Hepatocyte (in vitro differentiated cells): ENCODE measurements at regions not wholly inside any gene's neighbourhood (a gene's known extent, or its start where the extent isn't known, plus 50 kb on each side); places are given as distances from the start of the nearest gene placed in this dataset.
A peak's percentile ranks its signal among the peaks of the same experiment; 100 is the strongest.

Source experiments
- DNase-seq: peaks from one replicate; pipeline ENCODE4 v3.0.0-alpha.2; 2016; ENCODE audit warnings: low spot score
- H2AFZ ChIP-seq: fragments of 200-600 bp; sonication (generic); 2 replicates; pipeline ENCODE4 v1.6.0; 2016; ENCODE audit warnings: antibody characterized with exemption, mild to moderate bottlenecking
- H3K27ac ChIP-seq: fragments of 200-600 bp; sonication (generic); 2 replicates; pipeline ENCODE4 v1.5.1; 2016; ENCODE audit warnings: mild to moderate bottlenecking
- H3K27me3 ChIP-seq: fragments of 200-600 bp; sonication (generic); 2 replicates; pipeline ENCODE4 v1.6.1; 2016
- H3K36me3 ChIP-seq: fragments of 200-600 bp; sonication (generic); replicated peaks from 2 replicates; pipeline ENCODE4 v1.5.1; 2016; ENCODE audit warnings: low read depth; ENCODE audit not compliant: insufficient read depth
- H3K4me1 ChIP-seq: fragments of 200-600 bp; sonication (generic); 2 replicates; pipeline ENCODE4 v1.5.1; 2016; ENCODE audit warnings: mild to moderate bottlenecking, moderate library complexity; ENCODE audit not compliant: insufficient read depth
- H3K4me2 ChIP-seq: fragments of 200-600 bp; sonication (generic); 2 replicates; pipeline ENCODE4 v1.6.0; 2016
- H3K4me3 ChIP-seq: fragments of 200-600 bp; sonication (generic); 2 replicates; pipeline ENCODE4 v1.5.1; 2016; ENCODE audit warnings: mild to moderate bottlenecking
- H3K79me2 ChIP-seq: fragments of 200-600 bp; sonication (generic); 2 replicates; pipeline ENCODE4 v1.6.0; 2017; ENCODE audit warnings: mild to moderate bottlenecking
- H3K9me2 ChIP-seq: fragments of 200-600 bp; sonication (generic); replicated peaks from 2 replicates; pipeline ENCODE4 v1.6.0; 2017; ENCODE audit warnings: mild to moderate bottlenecking; ENCODE audit not compliant: insufficient read depth
- H3K9me3 ChIP-seq: fragments of 200-600 bp; sonication (generic); 2 replicates; pipeline ENCODE4 v1.5.1; 2016; ENCODE audit warnings: low read depth, mild to moderate bottlenecking
- H4K20me1 ChIP-seq: fragments of 200-600 bp; sonication (generic); 2 replicates; pipeline ENCODE4 v1.6.0; 2016; ENCODE audit warnings: mild to moderate bottlenecking; ENCODE audit not compliant: insufficient read depth, poor library complexity, severe bottlenecking
- CTCF ChIP-seq: fragments of 200-600 bp; sonication (generic); IDR thresholded peaks from 2 replicates; pipeline ENCODE4 v1.5.1; 2016; ENCODE audit warnings: antibody characterized with exemption, mild to moderate bottlenecking; ENCODE audit not compliant: poor library complexity
- EZH2 ChIP-seq: fragments of 200-600 bp; sonication (generic); IDR thresholded peaks from 2 replicates; pipeline ENCODE4 v1.6.1; 2016; ENCODE audit warnings: antibody characterized with exemption, mild to moderate bottlenecking, borderline replicate concordance
- EZH2phosphoT487 ChIP-seq: fragments of 200-600 bp; sonication (generic); IDR thresholded peaks from one replicate; pipeline ENCODE4 v1.6.1; 2018; ENCODE audit warnings: antibody characterized with exemption, mild to moderate bottlenecking, low read depth, moderate library complexity; ENCODE audit not compliant: unreplicated experiment, severe bottlenecking
- WGBS: methylation state at CpG from one replicate; pipeline ENCODE4 v1.1.6; 2016; ENCODE audit warnings: low lambda C conversion rate; ENCODE audit errors: missing lambda C conversion rate; 5-methylcytosine and 5-hydroxymethylcytosine counted together

DNA sequence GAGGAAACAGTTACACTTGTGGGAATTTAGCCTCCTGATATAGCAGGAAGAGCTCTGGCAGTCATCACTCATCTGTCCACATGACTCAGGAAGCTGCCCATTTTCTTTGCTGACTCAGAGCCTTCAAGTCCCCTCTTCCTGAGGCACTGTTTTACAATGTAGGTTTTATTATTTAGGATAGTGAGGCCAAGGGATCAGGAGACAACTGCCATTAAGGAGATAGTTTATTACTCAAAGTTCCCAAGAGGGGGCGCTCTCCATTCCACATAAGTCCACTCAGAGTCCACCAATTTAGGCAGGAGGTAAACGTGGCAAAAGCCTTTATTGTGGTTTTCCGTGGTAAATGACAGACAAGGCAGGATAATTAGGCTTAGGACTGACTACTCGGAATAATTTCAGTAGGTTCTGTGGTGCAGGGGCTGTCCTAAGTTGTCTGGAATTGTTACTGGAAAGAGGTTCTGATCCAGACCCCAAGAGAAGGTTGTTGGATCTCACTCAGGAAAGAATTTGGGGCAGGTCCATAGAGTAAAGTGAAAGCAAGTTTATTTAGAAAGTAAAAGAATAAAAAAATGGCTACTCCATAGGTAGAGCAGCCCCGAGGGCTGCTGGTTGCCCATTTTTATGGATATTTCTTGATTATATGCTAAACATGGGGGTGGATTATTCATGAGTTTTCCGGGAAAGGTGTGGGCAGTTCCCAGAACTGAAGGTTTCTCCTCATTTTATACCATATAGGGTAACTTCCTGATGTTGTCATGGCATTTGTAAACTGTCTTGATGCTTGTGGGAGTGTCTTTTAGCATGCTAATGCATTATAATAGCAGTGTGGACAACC lies 96.0 kb upstream of the RAB40AL start:
- Histone ChIP-seq H3K9me3 (no peaks in the 10 kb centered on the region), H3K27ac (no peak overlapping the region), H3K79me2 (no peaks in the 10 kb centered on the region), H3K4me2 (no peak overlapping the region), H3K36me3 (no peaks in the 10 kb centered on the region), H3K4me3 (no peak overlapping the region), H4K20me1 (no peaks in the 10 kb centered on the region), H3K27me3 (no peaks in the 10 kb centered on the region), H3K9me2 (no peaks in the 10 kb centered on the region), H3K4me1 (no peaks in the 10 kb centered on the region), H2AFZ (no peak overlapping the region)
- DNase-seq, result peak; percentile 11
- 56% methylated on average over 6 of the region's 6 CpGs for whole genome bisulfite sequencing
- TF ChIP-seq EZH2 (no peak), EZH2phosphoT487 (no peak), CTCF (no peak)

- 53% methylated on average over 2 of the region's 2 CpGs for WGBS
- no peaks in the 10 kb centered on the region for H4K20me1 ChIP-seq
- DNase-seq, result no peak
- H2AFZ ChIP-seq, result no peak overlapping the region
- H3K4me2 ChIP-seq, result no peak overlapping the region
- H3K4me1 ChIP-seq, result no peaks in the 10 kb centered on the region
- TF ChIP-seq EZH2phosphoT487 (no peak), CTCF (no peak), EZH2 (no peak)
- no peaks in the 10 kb centered on the region for H3K36me3 ChIP-seq
- H3K27me3 ChIP-seq, result no peaks in the 10 kb centered on the region
- no peaks in the 10 kb centered on the region for H3K9me3 ChIP-seq
- no peaks in the 10 kb centered on the region for H3K9me2 ChIP-seq
- no peak overlapping the region for H3K27ac ChIP-seq
- H3K79me2 ChIP-seq, result no peaks in the 10 kb centered on the region
- no peak overlapping the region for H3K4me3 ChIP-seq
These were observed 95.4 kb upstream of the RAB40AL start for GRCh38 chrX:102841706-102842003.

GRCh38 chrX:102845020-102845419 lies 92.1 kb upstream of the RAB40AL start:
- H3K4me3 ChIP-seq, result no peak overlapping the region
- DNase-seq, result no peak
- no peak for TF ChIP-seq CTCF
- no peak for TF ChIP-seq EZH2
- no peak for TF ChIP-seq EZH2phosphoT487

More at GRCh38 chrX:102845020-102845419, 92.1 kb upstream of the RAB40AL start:
- H4K20me1 ChIP-seq, result no peaks in the 10 kb centered on the region
- H3K9me2 ChIP-seq, result no peaks in the 10 kb centered on the region
- H3K4me2 ChIP-seq, result no peak overlapping the region
- H3K79me2 ChIP-seq, result no peaks in the 10 kb centered on the region
- no peaks in the 10 kb centered on the region for H3K9me3 ChIP-seq
- H3K4me1 ChIP-seq, result no peaks in the 10 kb centered on the region
- H3K36me3 ChIP-seq, result no peaks in the 10 kb centered on the region
- H2AFZ ChIP-seq, result no peak overlapping the region
- H3K27ac ChIP-seq, result no peak overlapping the region
- H3K27me3 ChIP-seq, result no peaks in the 10 kb centered on the region
